MG63 (cell line): ENCODE measurements at regions not wholly inside any gene's neighbourhood (a gene's known extent, or its start where the extent isn't known, plus 50 kb on each side); places are given as distances from the start of the nearest gene placed in this dataset.

Experiments
- DNase-seq: peaks from one replicate; pipeline ENCODE4 v3.0.0-alpha.2; 2020
- H3K27me3 ChIP-seq: fragments of 250-450 bp; sonication (Bioruptor Pico); 2 replicates; pipeline ENCODE4 v1.5.1; 2020; ENCODE audit warnings: mild to moderate bottlenecking, moderate library complexity
- H3K36me3 ChIP-seq: fragments of 250-450 bp; sonication (Bioruptor Pico); 2 replicates; pipeline ENCODE4 v1.5.1; 2020; ENCODE audit warnings: mild to moderate bottlenecking, moderate library complexity
- H3K4me3 ChIP-seq: fragments of 250-450 bp; sonication (Bioruptor Pico); 2 replicates; pipeline ENCODE4 v1.5.1; 2020; ENCODE audit warnings: mild to moderate bottlenecking, moderate library complexity
- H3K9me3 ChIP-seq: fragments of 250-450 bp; sonication (Bioruptor Pico); 2 replicates; pipeline ENCODE4 v1.5.1; 2020; ENCODE audit warnings: mild to moderate bottlenecking, moderate library complexity

DNA sequence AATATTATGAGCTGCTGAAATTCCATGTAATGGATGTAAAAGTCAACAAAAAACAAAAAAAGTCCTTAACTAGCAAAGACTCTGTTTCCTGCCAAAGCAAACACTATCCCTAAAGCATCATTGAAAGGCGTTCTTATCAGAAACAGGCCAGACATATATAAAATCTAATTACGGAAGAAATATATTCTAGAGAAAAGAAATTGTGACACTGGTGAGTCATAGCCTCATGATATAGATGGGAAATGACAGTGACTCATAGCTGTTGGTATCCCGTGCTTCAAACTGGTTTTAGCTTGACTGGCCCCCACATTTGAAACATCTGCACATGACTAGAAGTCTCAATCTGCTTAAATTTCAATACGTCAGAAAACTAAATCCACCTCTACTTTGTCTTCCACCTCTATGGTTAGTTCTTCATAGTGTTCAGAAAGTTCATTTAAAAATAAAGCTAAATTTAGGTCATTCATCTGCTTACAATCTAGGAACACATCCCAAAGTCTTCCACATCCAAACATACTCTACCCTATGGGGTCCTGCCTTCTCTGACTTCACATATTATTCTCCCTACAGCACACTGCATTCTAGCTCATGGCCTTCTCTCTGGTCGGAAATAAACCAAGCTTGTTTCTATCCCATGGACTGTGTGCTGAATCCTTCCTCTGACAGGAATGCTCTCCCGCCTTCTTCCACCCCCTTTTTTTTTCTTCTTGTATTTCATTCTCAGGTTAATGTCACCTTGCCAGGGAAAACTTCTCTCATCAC lies 456.3 kb upstream of the ARRDC4 start:
- DNase-seq = no peak
- H3K4me3 ChIP-seq = no peak overlapping the region
- no peaks in the 10 kb centered on the region for H3K36me3 ChIP-seq
- H3K27me3 ChIP-seq = no peaks in the 10 kb centered on the region
- no peaks in the 10 kb centered on the region; the same call in 1 of the 2 replicates for H3K9me3 ChIP-seq

DNA sequence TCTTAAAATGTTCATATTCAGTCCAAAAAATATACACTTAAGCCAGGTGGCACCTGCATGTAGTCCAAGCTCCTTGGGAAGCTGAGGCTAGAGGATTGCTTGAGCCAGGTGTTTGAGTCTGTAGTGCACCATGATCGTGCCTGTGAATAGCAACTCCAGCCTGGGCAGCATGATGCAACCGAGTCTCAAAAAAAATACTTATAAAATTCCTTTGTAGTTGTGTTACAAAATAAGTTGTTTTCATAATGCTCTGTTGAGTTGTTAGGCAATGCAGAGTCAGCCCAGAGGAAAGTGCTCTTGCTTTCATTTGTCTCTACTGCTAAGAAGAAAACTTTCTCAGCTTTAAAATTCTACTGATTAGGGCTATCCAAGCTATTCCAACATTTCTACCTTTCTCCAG lies 442.8 kb upstream of the ARRDC4 start:
- Histone ChIP-seq H3K9me3 (no peaks in the 10 kb centered on the region), H3K36me3 (no peaks in the 10 kb centered on the region), H3K4me3 (no peak overlapping the region), H3K27me3 (no peaks in the 10 kb centered on the region)
- DNase-seq = no peak

DNA sequence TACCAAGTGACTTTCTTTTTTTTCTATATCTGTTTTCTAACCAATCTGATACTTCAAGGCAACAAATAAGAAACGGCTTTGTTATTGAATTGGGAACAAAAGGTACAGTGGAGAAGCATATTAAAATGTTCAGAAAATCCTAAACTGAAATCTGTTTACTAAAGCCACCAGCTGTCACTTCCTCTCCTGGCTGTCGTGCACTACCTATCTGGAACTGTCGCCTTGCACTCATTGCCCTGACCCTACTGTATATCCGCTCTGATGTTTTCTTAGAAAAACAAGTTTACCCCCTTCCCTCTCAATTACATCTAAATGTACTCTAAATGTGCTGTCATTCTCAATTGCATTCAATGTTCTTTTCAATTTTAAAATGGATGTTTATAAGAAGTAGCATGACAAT lies 439.8 kb upstream of the ARRDC4 start:
- Histone ChIP-seq H3K9me3 (no peaks in the 10 kb centered on the region), H3K36me3 (no peaks in the 10 kb centered on the region), H3K27me3 (no peaks in the 10 kb centered on the region), H3K4me3 (no peak overlapping the region)
- DNase-seq = no peak

DNA sequence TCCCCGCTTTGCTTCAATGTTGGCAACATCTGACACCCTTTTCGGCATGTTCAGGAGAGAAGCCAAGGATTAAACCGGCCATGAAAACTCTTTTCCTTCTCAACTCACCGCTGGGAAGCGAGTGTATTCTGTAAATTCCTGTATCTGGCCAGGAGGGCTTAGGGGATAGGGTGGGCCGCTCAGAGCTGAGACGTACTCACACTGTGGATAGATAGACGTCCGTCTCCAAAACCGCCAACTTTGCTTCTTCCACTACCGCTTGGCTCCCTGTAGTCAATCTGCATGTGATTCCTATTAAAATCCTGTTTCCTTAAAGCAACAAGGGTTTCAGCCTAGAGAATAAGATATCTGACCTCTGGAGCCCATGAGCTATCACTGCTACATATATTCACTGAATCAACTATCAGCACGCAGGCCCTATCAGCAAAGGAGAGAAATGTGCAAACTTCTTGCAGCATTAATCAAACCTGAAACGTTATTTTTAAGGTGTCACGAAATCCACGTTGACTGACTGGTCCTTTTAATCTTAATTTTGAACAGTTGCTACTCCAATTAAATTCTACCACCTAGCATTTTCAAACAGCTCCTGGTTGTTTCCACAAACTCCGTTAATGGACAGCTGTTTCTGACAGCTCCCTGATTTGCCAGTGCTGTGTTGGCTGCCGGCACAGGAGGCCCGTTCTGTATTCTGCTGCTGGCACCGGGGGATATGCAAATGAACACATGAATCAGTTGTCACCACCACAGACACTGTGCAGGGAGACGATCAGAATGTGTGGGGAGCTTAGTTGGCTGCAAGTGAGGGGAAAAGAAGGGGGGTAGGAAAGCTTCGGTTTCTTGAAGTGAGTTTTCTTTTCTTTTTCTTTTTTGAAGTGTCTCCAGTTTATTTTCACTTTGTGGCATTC lies 438.9 kb upstream of the ARRDC4 start:
- Histone ChIP-seq H3K4me3 (peak overlapping the region; percentile 31), H3K9me3 (no peaks in the 10 kb centered on the region), H3K27me3 (no peaks in the 10 kb centered on the region), H3K36me3 (no peaks in the 10 kb centered on the region)
- peak; percentile 44 for DNase-seq

DNA sequence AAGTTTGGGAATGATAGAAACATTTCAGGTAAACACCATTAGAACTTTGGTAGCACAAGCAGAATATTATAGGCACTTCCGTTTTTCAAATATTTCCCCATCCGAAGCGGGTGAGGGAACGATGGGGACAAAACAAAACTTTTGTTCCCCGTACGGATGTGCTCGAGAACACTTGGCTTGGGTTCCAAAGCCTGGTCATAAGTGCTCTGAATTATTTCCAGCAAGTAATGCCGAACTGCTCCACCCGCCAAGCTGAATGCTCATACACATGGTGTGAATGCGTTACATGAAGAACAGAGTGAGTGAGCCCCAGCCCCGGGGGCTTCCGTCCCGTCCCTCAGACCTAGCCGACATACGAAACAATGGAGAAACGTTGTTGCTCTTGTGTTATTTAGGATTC lies 438.2 kb upstream of the ARRDC4 start:
- Histone ChIP-seq H3K4me3 (peak overlapping the region; percentile 31), H3K36me3 (no peaks in the 10 kb centered on the region), H3K9me3 (no peaks in the 10 kb centered on the region), H3K27me3 (no peaks in the 10 kb centered on the region)
- DNase-seq = peak; percentile 21

GRCh38 chr15:97525809-97526208 lies 434.7 kb upstream of the ARRDC4 start:
- Histone ChIP-seq H3K4me3 (no peak overlapping the region), H3K36me3 (no peaks in the 10 kb centered on the region), H3K27me3 (no peaks in the 10 kb centered on the region), H3K9me3 (no peaks in the 10 kb centered on the region; the same call in 1 of the 2 replicates)
- DNase-seq = no peak

- no peak overlapping the region for H3K4me3 ChIP-seq
- H3K27me3 ChIP-seq = no peaks in the 10 kb centered on the region
These were observed 432.3 kb upstream of the ARRDC4 start for GRCh38 chr15:97528238-97528637.

GRCh38 chr15:97545799-97546198 lies 414.7 kb upstream of the ARRDC4 start:
- DNase-seq = no peak
- Histone ChIP-seq H3K9me3 (peaks cover 4% of the 10 kb centered on the region), H3K4me3 (no peak overlapping the region), H3K36me3 (no peaks in the 10 kb centered on the region), H3K27me3 (no peaks in the 10 kb centered on the region)

More at GRCh38 chr15:97528238-97528637, 432.3 kb upstream of the ARRDC4 start:
- no peaks in the 10 kb centered on the region; the same call in 1 of the 2 replicates for H3K9me3 ChIP-seq
- no peak for DNase-seq
- H3K36me3 ChIP-seq = no peaks in the 10 kb centered on the region

GRCh38 chr15:97547381-97547780 lies 413.1 kb upstream of the ARRDC4 start:
- H3K9me3 ChIP-seq = peaks cover 4% of the 10 kb centered on the region
- H3K36me3 ChIP-seq = no peaks in the 10 kb centered on the region
- H3K27me3 ChIP-seq = no peaks in the 10 kb centered on the region
- DNase-seq = no peak
- H3K4me3 ChIP-seq = no peak overlapping the region

DNA sequence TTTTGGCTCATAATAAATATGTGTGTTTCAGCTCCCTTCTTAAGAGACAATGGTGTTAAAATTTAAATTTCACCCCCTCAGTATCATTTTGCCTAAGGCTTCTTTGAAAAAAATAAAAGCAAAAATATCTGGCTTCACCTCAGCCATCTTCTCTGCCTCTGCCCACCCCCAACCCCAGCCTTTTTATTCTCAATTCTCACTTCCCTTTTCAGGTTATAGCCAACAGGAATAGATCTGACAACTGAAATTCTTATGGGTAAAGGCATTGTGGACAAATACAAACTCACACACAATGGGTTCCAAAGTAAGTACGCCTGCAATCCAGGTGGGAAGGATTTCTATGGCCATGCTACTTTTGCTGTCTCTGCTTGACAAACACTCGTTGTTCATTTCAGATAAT lies 399.0 kb upstream of the ARRDC4 start:
- Histone ChIP-seq H3K27me3 (no peaks in the 10 kb centered on the region), H3K36me3 (no peaks in the 10 kb centered on the region), H3K9me3 (no peaks in the 10 kb centered on the region), H3K4me3 (no peak overlapping the region)
- DNase-seq = no peak

- H3K36me3 ChIP-seq = no peaks in the 10 kb centered on the region
- no peak for DNase-seq
- no peaks in the 10 kb centered on the region for H3K9me3 ChIP-seq
- no peaks in the 10 kb centered on the region for H3K27me3 ChIP-seq
- no peak overlapping the region for H3K4me3 ChIP-seq
These were observed 397.0 kb upstream of the ARRDC4 start for GRCh38 chr15:97563516-97563915.

DNA sequence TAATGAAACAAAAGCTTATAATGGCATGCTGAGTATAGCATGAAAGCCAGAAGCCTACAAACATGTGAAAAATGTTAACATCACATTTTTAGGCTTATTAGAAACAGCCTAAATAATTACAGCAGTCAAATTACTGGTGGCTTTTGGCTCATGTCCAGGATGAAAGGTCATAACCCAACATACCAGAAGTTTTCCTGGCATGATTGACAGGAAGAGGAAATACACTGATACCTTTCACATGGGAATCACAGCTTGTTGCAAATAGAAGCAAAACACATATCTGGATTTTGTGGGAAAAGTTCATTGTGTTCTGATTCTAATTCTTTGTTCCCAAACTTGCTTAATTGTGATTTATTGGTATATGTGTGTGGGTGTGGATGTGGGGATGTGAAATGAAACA lies 393.5 kb upstream of the ARRDC4 start:
- no peak for DNase-seq
- Histone ChIP-seq H3K27me3 (no peaks in the 10 kb centered on the region), H3K4me3 (no peak overlapping the region), H3K9me3 (no peaks in the 10 kb centered on the region), H3K36me3 (no peaks in the 10 kb centered on the region)

GRCh38 chr15:97567411-97567810 lies 393.1 kb upstream of the ARRDC4 start:
- H3K27me3 ChIP-seq = no peaks in the 10 kb centered on the region
- no peaks in the 10 kb centered on the region for H3K9me3 ChIP-seq
- no peak for DNase-seq
- no peaks in the 10 kb centered on the region for H3K36me3 ChIP-seq
- H3K4me3 ChIP-seq = no peak overlapping the region

DNA sequence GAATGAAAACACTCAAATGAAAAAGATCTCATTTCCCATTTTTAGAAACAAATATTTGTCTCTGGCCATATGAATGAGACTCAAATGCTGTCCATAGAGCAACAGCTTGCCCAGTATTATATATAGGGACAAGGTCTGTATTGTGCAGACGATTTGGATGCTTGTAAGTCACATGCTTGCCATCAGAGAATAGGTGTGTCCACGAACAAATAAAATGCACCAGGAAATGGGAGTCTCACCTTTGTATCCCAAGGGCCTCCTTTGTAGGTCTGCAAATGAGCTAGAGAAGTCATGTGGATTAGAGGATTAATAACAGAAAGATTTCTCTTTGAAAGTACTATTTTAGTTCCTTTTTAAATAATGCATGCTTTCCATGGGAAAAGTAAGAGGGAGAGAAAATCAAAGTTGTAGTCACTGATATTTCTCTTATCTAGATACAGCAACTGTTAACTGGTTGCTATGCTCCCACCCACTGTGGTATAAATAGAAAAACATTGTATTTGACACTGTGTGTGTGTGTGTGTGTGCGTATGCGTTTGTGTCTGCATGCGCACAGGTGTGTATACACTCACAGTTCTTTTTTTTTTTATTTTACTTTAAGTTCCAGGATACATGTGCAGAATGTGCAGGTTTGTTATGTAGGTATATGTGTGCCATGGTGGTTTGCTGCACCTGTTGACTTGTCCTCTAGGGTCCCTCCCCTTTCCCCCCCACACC lies 383.4 kb upstream of the ARRDC4 start:
- DNase-seq = no peak
- Histone ChIP-seq H3K36me3 (no peaks in the 10 kb centered on the region), H3K9me3 (no peaks in the 10 kb centered on the region), H3K27me3 (no peaks in the 10 kb centered on the region), H3K4me3 (no peak overlapping the region)

DNA sequence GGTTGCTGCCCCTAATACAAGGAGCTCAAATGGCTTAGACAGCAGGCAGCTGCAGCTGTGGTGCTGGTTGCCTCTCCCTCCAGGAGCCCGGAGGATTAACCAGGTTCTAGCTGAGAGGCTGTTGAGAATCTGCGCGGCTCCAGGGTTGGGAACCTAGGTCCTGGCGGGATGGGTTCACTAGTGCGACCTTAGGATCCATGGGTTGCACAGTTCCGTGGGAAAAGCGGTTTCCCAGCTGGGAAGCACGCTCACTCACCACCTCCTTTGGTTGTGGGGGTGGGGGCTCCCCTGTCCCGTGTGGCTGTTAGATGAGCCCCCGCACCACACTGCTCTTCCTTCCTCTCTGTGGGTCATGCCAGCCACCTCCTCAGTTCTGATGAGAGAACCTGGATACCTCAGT lies 375.1 kb upstream of the ARRDC4 start:
- Histone ChIP-seq H3K27me3 (no peaks in the 10 kb centered on the region), H3K4me3 (no peak overlapping the region), H3K9me3 (no peaks in the 10 kb centered on the region; the same call in 1 of the 2 replicates), H3K36me3 (no peaks in the 10 kb centered on the region)
- no peak for DNase-seq

- no peak for DNase-seq
- H3K27me3 ChIP-seq = no peaks in the 10 kb centered on the region
- no peak overlapping the region for H3K4me3 ChIP-seq
- no peaks in the 10 kb centered on the region; the same call in 1 of the 2 replicates for H3K9me3 ChIP-seq
- H3K36me3 ChIP-seq = no peaks in the 10 kb centered on the region
These were observed 367.7 kb upstream of the ARRDC4 start for GRCh38 chr15:97592778-97593177.

- no peaks in the 10 kb centered on the region for H3K27me3 ChIP-seq
- H3K36me3 ChIP-seq = no peaks in the 10 kb centered on the region
- no peaks in the 10 kb centered on the region for H3K9me3 ChIP-seq
- no peak for DNase-seq
- H3K4me3 ChIP-seq = no peak overlapping the region
These were observed 362.7 kb upstream of the ARRDC4 start for GRCh38 chr15:97597801-97598200.
